HEK293 (cell line): ENCODE measurements at regions not wholly inside any gene's neighbourhood (a gene's known extent, or its start where the extent isn't known, plus 50 kb on each side); places are given as distances from the start of the nearest gene placed in this dataset.

Source experiments
- CTCF ChIP-seq: fragments of 450-650 bp; formaldehyde crosslinking; IDR thresholded peaks from 2 replicates; pipeline ENCODE4 v1.5.1; 2016; ENCODE audit warnings: missing biosample characterization, missing genetic modification characterization
- ZBTB7A ChIP-seq: fragments of 450-650 bp; formaldehyde crosslinking; IDR thresholded peaks from 2 replicates; pipeline ENCODE4 v1.5.1; 2016; ENCODE audit warnings: low read depth, missing biosample characterization, missing genetic modification characterization
- ZNF2 ChIP-seq: fragments of 450-650 bp; formaldehyde crosslinking; IDR thresholded peaks from 2 replicates; pipeline ENCODE4 v1.5.1; 2016; ENCODE audit warnings: missing biosample characterization, missing genetic modification characterization
- ZNF501 ChIP-seq: fragments of 450-650 bp; formaldehyde crosslinking; IDR thresholded peaks from 2 replicates; pipeline ENCODE4 v1.5.1; 2016; ENCODE audit warnings: missing biosample characterization, missing genetic modification characterization

- TF ChIP-seq ZBTB7A (tag by site-specific recombination) (no peak), ZNF501 (tag by site-specific recombination) (no peak), CTCF (tag by site-specific recombination) (no peak), ZNF2 (no peak)
Observed at GRCh38 chr7:26101361-26102151, 50.4 kb upstream of the NFE2L3 start.
